OCI-LY3 (cell line): ENCODE measurements at regions not wholly inside any gene's neighbourhood (a gene's known extent, or its start where the extent isn't known, plus 50 kb on each side); places are given as distances from the start of the nearest gene placed in this dataset.

Experiments
- CTCF ChIP-seq: fragments of 200-600, 300-600 bp; sonication (generic); IDR thresholded peaks from 2 replicates; pipeline ENCODE4 v1.5.1; 2014; ENCODE audit warnings: antibody characterized with exemption, low read length, low read depth
- EZH2phosphoT487 ChIP-seq: fragments of 200-600 bp; shearing (Covaris generic); IDR thresholded peaks from 2 replicates; pipeline ENCODE4 v1.6.1; 2018; ENCODE audit warnings: antibody characterized with exemption, mixed run types, low read depth

DNA sequence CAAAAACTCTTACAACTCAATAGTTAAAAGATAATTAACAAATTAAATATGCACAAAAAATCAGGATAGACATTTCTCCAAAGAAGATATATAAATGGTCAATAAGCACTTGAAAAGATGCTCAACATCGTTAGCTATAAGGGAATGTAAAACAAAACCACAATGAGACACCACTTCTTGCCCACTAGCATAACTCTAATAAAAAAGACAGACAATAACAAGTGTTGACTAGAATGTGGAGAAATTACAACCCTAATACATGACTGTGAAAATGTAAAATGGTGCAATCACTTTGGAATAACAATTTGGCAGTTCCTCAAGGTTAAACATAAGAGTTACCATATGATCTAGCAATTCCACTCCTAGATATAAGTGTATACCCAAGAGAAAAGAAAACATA lies 74.3 kb upstream of the PCGF5 start:
- TF ChIP-seq CTCF (no peak), EZH2phosphoT487 (no peak)
